ENCODE measurements at regions not wholly inside any gene's neighbourhood (a gene's known extent, or its start where the extent isn't known, plus 50 kb on each side); places are given as distances from the start of the nearest gene placed in this dataset.

GRCh38 chr3:59578129-59578528 is 528.3 kb upstream of the CFAP20DC start:
- DNase-seq = no peak

GRCh38 chr3:59576606-59577005 is 526.8 kb upstream of the CFAP20DC start:
- DNase-seq = no peak

GRCh38 chr3:59575113-59576001 is 525.5 kb upstream of the CFAP20DC start:
- peak; percentile 93 for DNase-seq

- DNase-seq = no peak
These were observed 524.1 kb upstream of the CFAP20DC start for GRCh38 chr3:59573911-59574310.

- DNase-seq = no peak
These were observed 522.3 kb upstream of the CFAP20DC start for GRCh38 chr3:59572106-59572505.

GRCh38 chr3:59570806-59571205 is 521.0 kb upstream of the CFAP20DC start:
- no peak for DNase-seq

GRCh38 chr3:59567661-59568060 is 517.8 kb upstream of the CFAP20DC start:
- no peak for DNase-seq

- DNase-seq = no peak
These were observed 516.7 kb upstream of the CFAP20DC start for GRCh38 chr3:59566481-59566975.

- DNase-seq = no peak
These were observed 515.3 kb upstream of the CFAP20DC start for GRCh38 chr3:59565125-59565524.

- no peak for DNase-seq
These were observed 514.1 kb upstream of the CFAP20DC start for GRCh38 chr3:59563966-59564365.

GRCh38 chr3:59563072-59563605 is 513.3 kb upstream of the CFAP20DC start:
- DNase-seq = no peak

- peak; percentile 6 for DNase-seq
These were observed 510.1 kb upstream of the CFAP20DC start for GRCh38 chr3:59559721-59560435.

GRCh38 chr3:59558906-59559720 is 509.3 kb upstream of the CFAP20DC start:
- no peak for DNase-seq

GRCh38 chr3:59555593-59556315 is 505.9 kb upstream of the CFAP20DC start:
- DNase-seq = no peak

GRCh38 chr3:59553076-59553475 is 503.3 kb upstream of the CFAP20DC start:
- DNase-seq = no peak

GRCh38 chr3:59551834-59552233 is 502.0 kb upstream of the CFAP20DC start:
- no peak for DNase-seq

- no peak for DNase-seq
These were observed 500.1 kb upstream of the CFAP20DC start for GRCh38 chr3:59549962-59550361.

GRCh38 chr3:59547874-59548273 is 498.0 kb upstream of the CFAP20DC start:
- DNase-seq = no peak

- DNase-seq = no peak
These were observed 496.7 kb upstream of the CFAP20DC start for GRCh38 chr3:59546522-59546921.

- DNase-seq = no peak
These were observed 495.5 kb upstream of the CFAP20DC start for GRCh38 chr3:59545374-59545773.

- no peak for DNase-seq
These were observed 492.5 kb upstream of the CFAP20DC start for GRCh38 chr3:59542276-59542675.

- no peak for DNase-seq
These were observed 490.9 kb upstream of the CFAP20DC start for GRCh38 chr3:59540696-59541095.

Measured in CD4-positive, alpha-beta T cell treated with Interleukin-17A for 4 hours (primary cell).